GM18499 (cell line): ENCODE measurements at regions not wholly inside any gene's neighbourhood (a gene's known extent, or its start where the extent isn't known, plus 50 kb on each side); places are given as distances from the start of the nearest gene placed in this dataset.

Source experiments
- ATAC-seq: cut with Tn5 transposase; IDR thresholded peaks from one replicate; pipeline ENCODE4 v1.9.1; 2021; ENCODE audit warnings: moderate number of reproducible peaks; ENCODE audit not compliant: insufficient read depth, unreplicated experiment

- no peak for ATAC-seq
These were observed 52.5 kb upstream of the PITX2 start for GRCh38 chr4:110675426-110675825.

GRCh38 chr4:110676241-110676640 lies 53.4 kb upstream of the PITX2 start:
- ATAC-seq: no peak

GRCh38 chr4:110678517-110679227 lies 55.8 kb upstream of the PITX2 start:
- no peak for ATAC-seq

GRCh38 chr4:110680265-110680664 lies 57.4 kb upstream of the PITX2 start:
- no peak for ATAC-seq

GRCh38 chr4:110681381-110681780 lies 58.5 kb upstream of the PITX2 start:
- no peak for ATAC-seq

GRCh38 chr4:110682311-110682710 lies 59.4 kb upstream of the PITX2 start:
- no peak for ATAC-seq

- no peak for ATAC-seq
These were observed 60.7 kb upstream of the PITX2 start for GRCh38 chr4:110683601-110684000.

- no peak for ATAC-seq
These were observed 79.4 kb upstream of the PITX2 start for GRCh38 chr4:110702326-110702725.

GRCh38 chr4:110704748-110705439 lies 82.0 kb upstream of the PITX2 start:
- ATAC-seq: peak; percentile 62

GRCh38 chr4:110705440-110705782 lies 82.5 kb upstream of the PITX2 start:
- ATAC-seq: no peak

GRCh38 chr4:110710070-110710469 lies 87.2 kb upstream of the PITX2 start:
- no peak for ATAC-seq

- no peak for ATAC-seq
These were observed 89.6 kb upstream of the PITX2 start for GRCh38 chr4:110712486-110712885.

GRCh38 chr4:110730318-110730717 lies 107.4 kb upstream of the PITX2 start:
- no peak for ATAC-seq

GRCh38 chr4:110733901-110734300 lies 111.0 kb upstream of the PITX2 start:
- no peak for ATAC-seq

GRCh38 chr4:110735686-110736085 lies 112.8 kb upstream of the PITX2 start:
- ATAC-seq: no peak

- no peak for ATAC-seq
These were observed 115.1 kb upstream of the PITX2 start for GRCh38 chr4:110737931-110738330.

- ATAC-seq: no peak
These were observed 119.3 kb upstream of the PITX2 start for GRCh38 chr4:110742143-110742542.

GRCh38 chr4:110748071-110748470 lies 125.2 kb upstream of the PITX2 start:
- no peak for ATAC-seq

GRCh38 chr4:110751183-110751582 lies 128.3 kb upstream of the PITX2 start:
- no peak for ATAC-seq

GRCh38 chr4:110751986-110752385 lies 129.1 kb upstream of the PITX2 start:
- no peak for ATAC-seq

- no peak for ATAC-seq
These were observed 130.6 kb upstream of the PITX2 start for GRCh38 chr4:110753466-110753865.

- no peak for ATAC-seq
These were observed 131.8 kb upstream of the PITX2 start for GRCh38 chr4:110754716-110755115.
